Common myeloid progenitor, CD34-positive (primary cell): ENCODE measurements at regions not wholly inside any gene's neighbourhood (a gene's known extent, or its start where the extent isn't known, plus 50 kb on each side); places are given as distances from the start of the nearest gene placed in this dataset.

Experiments
- CTCF ChIA-PET: fragments of 350-600 bp; sonication (Branson Sonifier 250); formaldehyde crosslinking; loops from one replicate; lab custom pipeline; 2021; ENCODE audit warnings: antibody characterized with exemption; lab: Charles Lee
- POLR2A ChIA-PET: fragments of 350-600 bp; sonication (Branson Sonifier 250); formaldehyde crosslinking; loops from one replicate; lab custom pipeline; 2021; ENCODE audit warnings: antibody characterized with exemption; lab: Charles Lee
- DNase-seq, 3 donors: peaks; one replicate each; pipeline versions ENCODE4 v3.0.0 to v3.0.0-alpha.2; 2013
- H3K27ac ChIP-seq, 2 experiments: 1 replicate in 1 of 2; 2 replicates in 1 of 2; pipeline ENCODE4 v1.7.0; 2013; ENCODE audit warnings: inconsistent platforms in 2 of 2, low read length in 2 of 2, mild to moderate bottlenecking in 2 of 2, low read depth in 1 of 2, moderate library complexity in 1 of 2; ENCODE audit not compliant: severe bottlenecking in 2 of 2, insufficient read depth in 1 of 2, poor library complexity in 1 of 2
- H3K27me3 ChIP-seq, 5 experiments: replicated peaks in 2 of 5; 1 replicate in 3 of 5; 2 replicates in 2 of 5; pipeline versions ENCODE4 v1.6.1 to v1.7.0; 2013; ENCODE audit warnings: low read length in 4 of 5, mild to moderate bottlenecking in 2 of 5, moderate library complexity in 2 of 5, inconsistent platforms in 1 of 5; ENCODE audit not compliant: insufficient read depth in 5 of 5, control insufficient read depth in 4 of 5
- H3K36me3 ChIP-seq, 4 experiments: 1 replicate in 2 of 4; 2 replicates in 2 of 4; pipeline versions ENCODE4 v1.6.1 to v1.7.0; 2013; ENCODE audit warnings: low read length in 3 of 4, control low read depth in 1 of 4, mild to moderate bottlenecking in 1 of 4; ENCODE audit not compliant: control insufficient read depth in 4 of 4, insufficient read depth in 4 of 4
- H3K4me1 ChIP-seq, 4 experiments: 1 replicate in 3 of 4; 2 replicates in 1 of 4; pipeline versions ENCODE4 v1.6.1 to v1.7.1; 2013; ENCODE audit warnings: low read length in 3 of 4, mild to moderate bottlenecking in 3 of 4, control low read depth in 1 of 4, inconsistent platforms in 1 of 4, moderate library complexity in 1 of 4; ENCODE audit not compliant: control insufficient read depth in 4 of 4, insufficient read depth in 4 of 4; ENCODE audit errors: control extremely low read depth in 1 of 4
- H3K4me3 ChIP-seq, 7 experiments: 1 replicate in 4 of 7; 2 replicates in 3 of 7; pipeline versions ENCODE4 v1.5.1 to v1.7.0; 2013; ENCODE audit warnings: mild to moderate bottlenecking in 7 of 7, low read length in 6 of 7, moderate library complexity in 6 of 7, inconsistent platforms in 2 of 7, low read depth in 2 of 7, control low read depth in 1 of 7; ENCODE audit not compliant: insufficient read depth in 4 of 7, control insufficient read depth in 1 of 7; ENCODE audit errors: extremely low read depth in 1 of 7
- H3K9me3 ChIP-seq, 5 experiments: 1 replicate in 4 of 5; 2 replicates in 1 of 5; pipeline versions ENCODE4 v1.6.1 to v1.7.1; 2013; ENCODE audit warnings: low read length in 4 of 5, mild to moderate bottlenecking in 2 of 5, inconsistent platforms in 1 of 5, low read depth in 1 of 5, moderate library complexity in 1 of 5; ENCODE audit not compliant: control insufficient read depth in 4 of 5, insufficient read depth in 2 of 5; ENCODE audit errors: control extremely low read depth in 1 of 5
- WGBS: methylation state at CpG from one replicate; pipeline ENCODE4 v1.1.5; 2013; ENCODE audit not compliant: insufficient coverage; 5-methylcytosine and 5-hydroxymethylcytosine counted together

DNA sequence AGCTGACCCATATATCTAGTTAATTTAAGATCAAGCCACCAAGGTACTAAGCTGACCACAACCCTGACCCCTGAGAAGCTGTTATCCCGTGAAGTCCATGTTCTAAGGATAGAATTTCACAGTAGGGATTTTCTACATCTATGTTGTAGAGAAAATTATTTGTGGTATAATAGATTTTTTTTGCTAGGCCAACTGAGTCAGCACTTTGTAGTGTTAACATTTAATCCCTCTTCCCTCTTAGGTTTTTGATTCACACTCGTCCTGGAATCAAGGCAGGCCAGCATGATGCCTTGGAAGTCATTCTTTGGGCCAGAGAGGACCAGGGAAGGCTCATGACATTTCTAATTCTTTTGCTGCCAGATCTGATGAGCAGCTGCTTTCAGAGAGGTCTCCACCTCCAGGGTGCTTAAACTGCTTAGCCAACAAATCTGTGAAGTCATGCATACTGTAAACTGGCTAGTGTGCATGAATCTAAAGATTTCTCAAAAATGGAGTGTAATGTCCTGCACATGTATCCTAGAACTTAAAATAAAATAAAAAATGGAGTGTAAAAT, 102.5 kb downstream of the RBM43 start:
- WGBS, result no CpG with 5 or more reads among the region's 2 CpGs
- ChIA-PET POLR2A (interaction anchor here (0.6 kb wide), 1 partner anchor 682 kb away, joined by 3 read pairs; no protein-coding TSS in a partner anchor), CTCF (no interaction called here)
- no peak overlapping the region for H3K27ac ChIP-seq
- H3K4me1 ChIP-seq, result no peaks in the 10 kb centered on the region
- no peak overlapping the region for H3K4me3 ChIP-seq
- H3K27me3 ChIP-seq, result peaks cover 0 to 6% (median 0%) of the 10 kb centered on the region in 5 experiments
- H3K9me3 ChIP-seq, result no peaks in the 10 kb centered on the region
- no peaks in the 10 kb centered on the region for H3K36me3 ChIP-seq
- no peak for DNase-seq

DNA sequence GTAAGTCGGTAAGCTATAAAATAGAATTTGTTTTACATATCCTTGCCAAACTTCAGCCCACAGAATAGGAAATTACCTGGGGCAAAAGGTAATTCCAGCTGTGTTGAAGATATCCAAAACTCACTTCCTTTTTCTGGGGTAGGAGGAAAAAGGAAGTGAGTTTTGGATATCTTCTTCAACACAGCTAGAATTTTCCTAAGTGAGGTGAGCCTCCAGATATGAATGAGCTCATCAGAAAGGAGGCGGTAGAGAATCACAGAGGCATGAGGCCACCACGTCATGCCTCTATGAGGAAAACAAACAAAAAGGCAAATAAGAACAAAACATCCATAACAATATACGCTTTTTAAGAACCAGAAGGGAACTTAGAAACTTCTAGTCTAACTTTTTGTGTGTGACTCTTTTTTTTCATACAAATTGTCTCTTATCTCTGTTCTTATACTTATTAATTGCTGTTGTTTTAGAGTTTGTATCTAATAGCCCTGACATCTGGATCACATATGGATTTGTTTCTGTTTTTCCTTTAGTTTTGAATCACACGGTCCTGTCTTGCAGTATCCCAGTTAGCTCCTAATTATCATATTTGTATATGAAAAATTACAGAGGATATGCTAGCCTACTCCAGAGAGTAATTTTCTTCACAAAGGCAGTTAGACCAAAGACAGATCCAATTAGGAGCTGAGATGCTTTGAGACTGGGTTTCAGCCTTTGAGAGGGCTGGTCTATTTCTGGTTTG, 104.5 kb downstream of the RBM43 start:
- Histone ChIP-seq H3K4me3 (no peak overlapping the region), H3K27ac (no peak overlapping the region), H3K36me3 (no peaks in the 10 kb centered on the region), H3K4me1 (no peaks in the 10 kb centered on the region), H3K9me3 (no peaks in the 10 kb centered on the region), H3K27me3 (peaks cover 0 to 4% (median 0%) of the 10 kb centered on the region in 5 experiments)
- ChIA-PET CTCF (no interaction called here), POLR2A (no interaction called here)
- no CpG with 5 or more reads among the region's 5 CpGs for WGBS
- DNase-seq, result no peak

GRCh38 chr2:151156431-151156830, 105.2 kb downstream of the RBM43 start:
- CTCF ChIA-PET, result no interaction called here
- DNase-seq, result no peak
- Histone ChIP-seq H3K9me3 (no peaks in the 10 kb centered on the region), H3K27ac (no peak overlapping the region), H3K4me1 (no peaks in the 10 kb centered on the region), H3K4me3 (no peak overlapping the region), H3K27me3 (peaks cover 0 to 4% (median 0%) of the 10 kb centered on the region in 5 experiments), H3K36me3 (no peaks in the 10 kb centered on the region)
- WGBS, result 87% methylated on average over 2 of the region's 2 CpGs
- POLR2A ChIA-PET, result no interaction called here

DNA sequence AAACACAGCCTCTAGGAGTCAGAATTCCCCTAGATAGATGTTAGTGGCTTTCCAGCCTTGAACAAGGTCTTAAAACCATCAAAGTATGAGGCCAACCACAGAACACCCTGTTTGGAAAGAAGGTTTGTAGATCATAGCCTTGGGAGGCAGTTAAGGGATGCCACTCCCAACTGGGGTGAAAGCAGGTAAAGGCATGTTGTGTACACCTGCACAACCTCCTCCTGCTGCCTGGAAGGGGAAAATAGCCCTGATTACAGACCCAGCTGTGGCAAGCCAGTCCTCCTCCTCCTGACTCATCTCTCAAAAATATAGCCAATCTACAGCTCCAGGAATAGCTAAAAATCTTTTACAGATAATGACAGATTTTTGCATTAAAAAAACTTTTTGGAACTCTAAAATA, 108.1 kb downstream of the RBM43 start:
- ChIA-PET POLR2A (no interaction called here), CTCF (no interaction called here)
- Histone ChIP-seq H3K4me3 (no peak overlapping the region), H3K27ac (no peak overlapping the region), H3K4me1 (peaks cover 2 to 5% (median 4%) of the 10 kb centered on the region in 4 experiments), H3K27me3 (peaks cover 0 to 4% (median 0%) of the 10 kb centered on the region in 5 experiments), H3K9me3 (no peaks in the 10 kb centered on the region), H3K36me3 (no peaks in the 10 kb centered on the region)
- no peak for DNase-seq

GRCh38 chr2:151150331-151151320, 111.0 kb downstream of the RBM43 start:
- Histone ChIP-seq H3K4me1 (peaks cover 2 to 5% (median 4%) of the 10 kb centered on the region in 4 experiments), H3K4me3 (no peak overlapping the region), H3K27me3 (no peaks in the 10 kb centered on the region), H3K36me3 (no peaks in the 10 kb centered on the region), H3K9me3 (no peaks in the 10 kb centered on the region), H3K27ac (no peak overlapping the region)
- DNase-seq, result peak in 1 of 3 donors; percentile 13
- WGBS, result 0% methylated on average over 1 of the region's 3 CpGs
- POLR2A ChIA-PET, result no interaction called here
- CTCF ChIA-PET, result no interaction called here

DNA sequence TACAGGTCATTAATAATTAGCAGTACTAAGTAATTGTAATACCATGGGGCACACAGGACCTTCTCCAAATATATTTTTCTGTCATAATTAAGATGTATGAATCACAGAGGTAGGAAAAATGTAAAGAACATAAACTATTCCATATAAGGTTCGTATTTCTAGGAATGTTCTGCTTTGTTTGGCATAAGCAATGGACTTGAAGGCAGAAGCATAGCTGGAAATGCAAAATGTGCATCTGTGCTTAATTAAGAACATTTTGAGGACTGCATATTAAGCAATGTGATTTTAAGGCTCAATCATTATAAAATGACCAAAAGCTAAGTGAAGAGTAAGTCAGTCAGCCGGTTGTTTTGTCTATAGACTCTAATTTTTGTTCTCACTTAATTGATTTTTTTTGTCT, 123.2 kb downstream of the RBM43 start:
- Histone ChIP-seq H3K27ac (no peak overlapping the region), H3K4me1 (no peaks in the 10 kb centered on the region), H3K9me3 (no peaks in the 10 kb centered on the region), H3K27me3 (no peaks in the 10 kb centered on the region), H3K4me3 (no peak overlapping the region), H3K36me3 (no peaks in the 10 kb centered on the region)
- ChIA-PET CTCF (no interaction called here), POLR2A (no interaction called here)
- DNase-seq, result no peak
- WGBS, result no CpG with 5 or more reads among the region's 2 CpGs
